Body of pancreas (tissue), 4 donors: ENCODE measurements at regions not wholly inside any gene's neighbourhood (a gene's known extent, or its start where the extent isn't known, plus 50 kb on each side); places are given as distances from the start of the nearest gene placed in this dataset.

Source experiments
- ATAC-seq: fragments of 150-250 bp; one replicate; pipeline ENCODE4 v1.9.1; 2016
- DNase-seq, 4 donors: peaks; one replicate each; pipeline ENCODE4 v3.0.0-alpha.2; 2019
- H3K27ac ChIP-seq, 4 donors: fragments of 200-600 bp; sonication (generic); 1 replicate in 3 of 4; 2 replicates in 1 of 4; pipeline versions ENCODE4 v1.5.1 to v1.6.1; 2016 to 2019; ENCODE audit warnings: mild to moderate bottlenecking in 1 of 4, mixed read lengths in 1 of 4, moderate library complexity in 1 of 4
- H3K27me3 ChIP-seq, 2 donors: fragments of 200-600 bp; sonication (generic); one replicate each; pipeline ENCODE4 v1.6.0; 2016; ENCODE audit warnings: mild to moderate bottlenecking in 1 of 2
- H3K36me3 ChIP-seq, 2 donors: fragments of 200-600 bp; sonication (generic); replicated peaks in 1 of 2; 2 replicates each; pipeline ENCODE4 v1.5.1; 2016; ENCODE audit warnings: low read depth in 2 of 2; ENCODE audit not compliant: insufficient read depth in 1 of 2
- H3K4me1 ChIP-seq: fragments of 200-600 bp; sonication (generic); one replicate; pipeline ENCODE4 v1.6.0; 2016
- H3K4me3 ChIP-seq, 2 donors: fragments of 200-600 bp; sonication (generic); 1 replicate in 1 of 2; 2 replicates in 1 of 2; pipeline ENCODE4 v1.5.1; 2016 to 2019
- H3K9me3 ChIP-seq, 3 donors: fragments of 200-600 bp; sonication (generic); 1 replicate in 2 of 3; 2 replicates in 1 of 3; pipeline ENCODE4 v1.5.1; 2016
- CTCF ChIP-seq, 7 experiments: fragments of 450-650 bp in 4 of 7; fragments of 200-600 bp in 3 of 7; sonication (generic) in 3 of 7; IDR thresholded peaks; one replicate each; pipeline ENCODE4 v1.5.1; 2016 to 2019; ENCODE audit warnings: antibody characterized with exemption in 7 of 7
- POLR2A ChIP-seq, 3 donors: fragments of 450-650 bp; IDR thresholded peaks; one replicate each; pipeline ENCODE4 v1.6.1; 2016; ENCODE audit warnings: antibody characterized with exemption in 3 of 3, mild to moderate bottlenecking in 2 of 3
- WGBS, 2 donors: methylation state at CpG; one replicate each; pipeline ENCODE4 v1.1.5; 2017; 5-methylcytosine and 5-hydroxymethylcytosine counted together
- intact Hi-C: fragments of 100-400 bp; cut with DNase I; formaldehyde crosslinking; loops from one replicate; pipeline ENCODE4 v1.15.1; 2023

- no peak overlapping the region for H3K27ac ChIP-seq
- no peaks in the 10 kb centered on the region for H3K27me3 ChIP-seq
- H3K4me1 ChIP-seq: peaks cover 10% of the 10 kb centered on the region
- H3K36me3 ChIP-seq: no peaks in the 10 kb centered on the region
- WGBS, 2 donors: 86 to 97% methylated on average over 5 to 6 of the region's 6 CpGs
- H3K9me3 ChIP-seq: no peaks in the 10 kb centered on the region
- H3K4me3 ChIP-seq: no peak overlapping the region
- intact Hi-C loops: no loop called here
- no peak for DNase-seq
- no peak for ATAC-seq
- TF ChIP-seq POLR2A (IDR thresholded peaks at IDR 0.05) (no peak), CTCF (IDR thresholded peaks at IDR 0.05) (no peak)
Observed at GRCh38 chr16:27727941-27728340, 178.0 kb downstream of the KATNIP start.

- Histone ChIP-seq H3K9me3 (no peaks in the 10 kb centered on the region), H3K27me3 (no peaks in the 10 kb centered on the region), H3K27ac (no peak overlapping the region), H3K4me1 (peaks cover 8% of the 10 kb centered on the region), H3K4me3 (no peak overlapping the region), H3K36me3 (no peaks in the 10 kb centered on the region)
- TF ChIP-seq CTCF (IDR thresholded peaks at IDR 0.05): no peak
- no peak for TF ChIP-seq POLR2A (IDR thresholded peaks at IDR 0.05)
- WGBS, 2 donors: 100% methylated on average over 3 of the region's 3 CpGs
- intact Hi-C loops: no loop called here
- DNase-seq (no peak), ATAC-seq (no peak)
Observed at GRCh38 chr16:27728691-27729090, 178.7 kb downstream of the KATNIP start.

GRCh38 chr16:27729516-27730304 lies 179.8 kb downstream of the KATNIP start:
- WGBS, 2 donors: 65 to 73% methylated on average over 9 to 10 of the region's 10 CpGs
- intact Hi-C loops: loop anchor here (10.0 kb wide), 1 partner anchor 55 kb away; no protein-coding TSS in a partner anchor
- peak in 1 of 4 donors; percentile 35 for DNase-seq

GRCh38 chr16:27730661-27731210 lies 180.8 kb downstream of the KATNIP start:
- intact Hi-C loops: loop anchor here (10.0 kb wide), 1 partner anchor 56 kb away; no protein-coding TSS in a partner anchor
- TF ChIP-seq CTCF (IDR thresholded peaks at IDR 0.05) (no peak), POLR2A (IDR thresholded peaks at IDR 0.05) (no peak)
- no peaks in the 10 kb centered on the region for H3K4me1 ChIP-seq
- H3K4me3 ChIP-seq: no peak overlapping the region
- no peak for ATAC-seq
- no peaks in the 10 kb centered on the region for H3K27me3 ChIP-seq
- no peak for DNase-seq
- 82 to 95% methylated on average over 5 to 6 of the region's 6 CpGs for WGBS, 2 donors
- no peaks in the 10 kb centered on the region for H3K36me3 ChIP-seq
- H3K9me3 ChIP-seq: no peaks in the 10 kb centered on the region
- H3K27ac ChIP-seq: no peak overlapping the region

More at GRCh38 chr16:27729516-27730304, 179.8 kb downstream of the KATNIP start:
- Histone ChIP-seq H3K36me3 (no peaks in the 10 kb centered on the region), H3K27ac (no peak overlapping the region), H3K9me3 (no peaks in the 10 kb centered on the region), H3K27me3 (no peaks in the 10 kb centered on the region), H3K4me3 (no peak overlapping the region), H3K4me1 (no peaks in the 10 kb centered on the region)
- no peak for TF ChIP-seq CTCF (IDR thresholded peaks at IDR 0.05)
- ATAC-seq: no peak
